ENCODE measurements at regions not wholly inside any gene's neighbourhood (a gene's known extent, or its start where the extent isn't known, plus 50 kb on each side); places are given as distances from the start of the nearest gene placed in this dataset.
"Not testable (repeated sequence)": the region's sequence is repeated elsewhere in the genome, so short reads cannot be mapped to it uniquely, and the experiment has no call there.

DNA sequence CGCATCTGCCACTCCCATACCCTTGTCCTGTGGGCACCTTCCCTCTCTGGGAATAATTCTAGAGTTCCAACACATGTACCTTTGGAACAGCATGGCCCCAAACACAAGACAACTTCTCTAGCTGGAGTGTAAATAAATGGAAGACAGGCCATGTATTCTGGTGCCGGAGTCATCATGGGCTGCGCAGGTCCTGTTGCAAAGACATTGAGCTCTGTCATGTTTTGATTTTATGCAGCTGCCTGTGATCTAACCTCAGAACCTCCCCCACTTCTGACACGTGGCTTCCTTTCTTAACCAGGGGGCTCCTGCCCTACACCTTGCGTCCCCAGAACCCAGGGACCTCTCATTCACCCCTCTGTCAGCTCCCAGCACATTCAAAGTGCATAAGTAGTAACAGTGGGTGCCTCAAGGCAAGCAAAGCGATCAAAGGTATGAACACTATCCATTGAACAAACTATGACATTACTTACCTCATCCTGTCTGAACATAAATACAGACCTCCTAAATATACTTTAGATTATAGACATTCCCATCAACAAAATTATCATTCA is 219.9 kb downstream of the FGFR2 start:
- Histone ChIP-seq H3K79me1 (ENCODE audit: low read length) (no peaks in the 10 kb centered on the region), H3K9ac (ENCODE audit: low read length) (no peak overlapping the region), H2BK5ac (ENCODE audit: low read depth, low read length, poor library complexity) (no peak overlapping the region), H2BK12ac (ENCODE audit: low read length) (no peak overlapping the region), H3K27ac (ENCODE audit: low read depth, low read length) (no peak overlapping the region), H3K79me2 (ENCODE audit: control insufficient read depth, insufficient read depth, low read length, poor library complexity) (no peaks in the 10 kb centered on the region), H2BK120ac (ENCODE audit: insufficient read depth, low read length, poor library complexity) (no peak overlapping the region), H2AFZ (ENCODE audit: insufficient read depth, low read length, poor library complexity) (no peak overlapping the region), H3K23ac (ENCODE audit: low read length) (no peak overlapping the region), H4K12ac (ENCODE audit: low read depth, low read length) (no peak overlapping the region), H3K4me3 (ENCODE audit: low read depth, low read length) (no peak overlapping the region), H3K36me3 (ENCODE audit: control insufficient read depth in 1 of 2, insufficient read depth in 2 of 2, low read length in 2 of 2) (no peaks in the 10 kb centered on the region), H2AK5ac (ENCODE audit: low read length) (no peak overlapping the region), H3K4me1 (ENCODE audit: control insufficient read depth in 1 of 2, insufficient read depth in 2 of 2, low read length in 2 of 2) (no peaks in the 10 kb centered on the region), H4K8ac (ENCODE audit: low read depth, low read length) (no peak overlapping the region), H3K9me3 (ENCODE audit: insufficient read depth, low read depth, low read length) (no peaks in the 10 kb centered on the region), H3K14ac (ENCODE audit: low read length) (no peak overlapping the region), H3K4ac (ENCODE audit: low read depth, low read length) (no peak overlapping the region), H3K18ac (ENCODE audit: low read length) (no peak overlapping the region), H4K91ac (ENCODE audit: low read depth, low read length) (no peak overlapping the region), H3K27me3 (ENCODE audit: insufficient read depth, low read length) (no peaks in the 10 kb centered on the region), H3K4me2 (ENCODE audit: low read length) (no peak overlapping the region)
- DNase-seq: no peak
- WGBS (ENCODE audit: extremely low coverage, insufficient coverage, insufficient read length): no CpG with 5 or more reads among the region's 6 CpGs

DNA sequence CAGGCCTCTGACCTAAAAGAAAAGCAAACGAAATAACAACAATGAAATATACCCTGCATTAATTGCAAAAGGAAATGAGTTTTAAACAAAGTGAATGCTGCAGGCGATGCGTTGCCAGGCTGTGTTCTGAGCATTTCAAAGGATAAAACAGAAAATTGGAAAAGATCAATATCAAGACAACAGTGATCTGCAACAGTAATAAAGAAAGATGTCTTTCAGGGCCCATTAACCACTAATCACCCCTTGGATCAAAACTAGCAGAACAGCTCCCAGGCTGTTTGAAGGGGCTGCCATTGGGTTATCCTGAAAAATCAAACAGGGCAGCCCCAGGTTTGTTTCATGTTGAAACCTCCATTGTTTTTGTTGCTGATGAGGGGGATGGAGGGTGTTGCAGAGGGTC is 219.2 kb downstream of the FGFR2 start:
- Histone ChIP-seq H3K4me3 (ENCODE audit: low read depth, low read length) (no peak overlapping the region), H2AFZ (ENCODE audit: insufficient read depth, low read length, poor library complexity) (no peak overlapping the region), H3K4me1 (ENCODE audit: control insufficient read depth in 1 of 2, insufficient read depth in 2 of 2, low read length in 2 of 2) (no peaks in the 10 kb centered on the region), H3K14ac (ENCODE audit: low read length) (no peak overlapping the region), H3K18ac (ENCODE audit: low read length) (no peak overlapping the region), H3K27ac (ENCODE audit: low read depth, low read length) (no peak overlapping the region), H2BK12ac (ENCODE audit: low read length) (no peak overlapping the region), H3K23ac (ENCODE audit: low read length) (no peak overlapping the region), H3K36me3 (ENCODE audit: control insufficient read depth in 1 of 2, insufficient read depth in 2 of 2, low read length in 2 of 2) (no peaks in the 10 kb centered on the region), H3K9me3 (ENCODE audit: insufficient read depth, low read depth, low read length) (no peaks in the 10 kb centered on the region), H3K79me2 (ENCODE audit: control insufficient read depth, insufficient read depth, low read length, poor library complexity) (peaks cover 3% of the 10 kb centered on the region), H4K12ac (ENCODE audit: low read depth, low read length) (no peak overlapping the region), H4K8ac (ENCODE audit: low read depth, low read length) (no peak overlapping the region), H2BK120ac (ENCODE audit: insufficient read depth, low read length, poor library complexity) (no peak overlapping the region), H3K79me1 (ENCODE audit: low read length) (no peaks in the 10 kb centered on the region), H2AK5ac (ENCODE audit: low read length) (no peak overlapping the region), H2BK5ac (ENCODE audit: low read depth, low read length, poor library complexity) (no peak overlapping the region), H3K4ac (ENCODE audit: low read depth, low read length) (no peak overlapping the region), H3K27me3 (ENCODE audit: insufficient read depth, low read length) (no peaks in the 10 kb centered on the region), H3K9ac (ENCODE audit: low read length) (no peak overlapping the region), H4K91ac (ENCODE audit: low read depth, low read length) (no peak overlapping the region), H3K4me2 (ENCODE audit: low read length) (no peak overlapping the region)
- no peak for DNase-seq
- no CpG with 5 or more reads among the region's 3 CpGs for WGBS (ENCODE audit: extremely low coverage, insufficient coverage, insufficient read length)

- Histone ChIP-seq H3K4me1 (ENCODE audit: control insufficient read depth in 1 of 2, insufficient read depth in 2 of 2, low read length in 2 of 2) (no peaks in the 10 kb centered on the region), H4K8ac (ENCODE audit: low read depth, low read length) (no peak overlapping the region), H3K79me1 (ENCODE audit: low read length) (no peaks in the 10 kb centered on the region), H4K91ac (ENCODE audit: low read depth, low read length) (no peak overlapping the region), H3K27me3 (ENCODE audit: insufficient read depth, low read length) (no peaks in the 10 kb centered on the region), H3K4ac (ENCODE audit: low read depth, low read length) (no peak overlapping the region), H3K36me3 (ENCODE audit: control insufficient read depth in 1 of 2, insufficient read depth in 2 of 2, low read length in 2 of 2) (no peaks in the 10 kb centered on the region), H2AFZ (ENCODE audit: insufficient read depth, low read length, poor library complexity) (no peak overlapping the region), H2BK120ac (ENCODE audit: insufficient read depth, low read length, poor library complexity) (no peak overlapping the region), H3K4me3 (ENCODE audit: low read depth, low read length) (no peak overlapping the region), H3K27ac (ENCODE audit: low read depth, low read length) (no peak overlapping the region), H3K23ac (ENCODE audit: low read length) (no peak overlapping the region), H2AK5ac (ENCODE audit: low read length) (no peak overlapping the region), H3K14ac (ENCODE audit: low read length) (no peak overlapping the region), H2BK5ac (ENCODE audit: low read depth, low read length, poor library complexity) (no peak overlapping the region), H3K4me2 (ENCODE audit: low read length) (no peak overlapping the region), H3K18ac (ENCODE audit: low read length) (no peak overlapping the region), H3K79me2 (ENCODE audit: control insufficient read depth, insufficient read depth, low read length, poor library complexity) (peaks cover 3% of the 10 kb centered on the region), H3K9me3 (ENCODE audit: insufficient read depth, low read depth, low read length) (no peaks in the 10 kb centered on the region), H3K9ac (ENCODE audit: low read length) (no peak overlapping the region), H4K12ac (ENCODE audit: low read depth, low read length) (no peak overlapping the region), H2BK12ac (ENCODE audit: low read length) (no peak overlapping the region)
- WGBS (ENCODE audit: extremely low coverage, insufficient coverage, insufficient read length): no CpG with 5 or more reads among the region's 3 CpGs
- no peak for DNase-seq
Observed at GRCh38 chr10:121380211-121380610, 218.0 kb downstream of the FGFR2 start.

DNA sequence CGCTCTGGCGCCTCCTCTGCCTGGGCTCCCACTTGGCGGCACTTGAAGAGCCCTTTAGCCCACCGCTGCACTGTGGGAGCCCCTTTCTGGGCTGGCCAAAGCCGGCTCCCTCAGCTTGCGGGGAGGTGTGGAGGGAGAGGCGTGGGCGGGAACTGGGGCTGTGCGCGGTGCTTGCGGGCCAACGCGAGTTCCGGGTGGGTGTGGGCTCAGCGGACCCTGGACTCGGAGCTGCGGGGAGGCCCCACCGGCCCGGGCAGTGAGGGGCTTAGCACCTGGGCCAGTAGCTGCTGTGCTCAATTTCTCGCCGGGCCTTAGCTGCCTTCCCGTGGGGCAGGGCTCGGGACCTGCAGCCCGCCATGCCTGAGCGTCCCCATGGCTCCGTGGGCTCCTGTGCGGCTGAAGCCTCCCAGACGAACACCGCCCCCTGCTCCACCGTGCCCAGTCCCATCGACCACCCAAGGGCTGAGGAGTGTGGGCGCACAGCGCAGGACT is 216.2 kb downstream of the FGFR2 start:
- not testable (repeated sequence) for H3K79me2 ChIP-seq (ENCODE audit: control insufficient read depth, insufficient read depth, low read length, poor library complexity); H2AK5ac ChIP-seq (ENCODE audit: low read length); H3K79me1 ChIP-seq (ENCODE audit: low read length); H3K36me3 ChIP-seq (ENCODE audit: control insufficient read depth in 1 of 2, insufficient read depth in 2 of 2, low read length in 2 of 2); H3K4me1 ChIP-seq (ENCODE audit: control insufficient read depth in 1 of 2, insufficient read depth in 2 of 2, low read length in 2 of 2); H3K4me3 ChIP-seq (ENCODE audit: low read depth, low read length); H4K91ac ChIP-seq (ENCODE audit: low read depth, low read length); H2BK5ac ChIP-seq (ENCODE audit: low read depth, low read length, poor library complexity); H3K9me3 ChIP-seq (ENCODE audit: insufficient read depth, low read depth, low read length); H3K27ac ChIP-seq (ENCODE audit: low read depth, low read length); H4K12ac ChIP-seq (ENCODE audit: low read depth, low read length); H3K4ac ChIP-seq (ENCODE audit: low read depth, low read length); H2BK12ac ChIP-seq (ENCODE audit: low read length); DNase-seq; H3K14ac ChIP-seq (ENCODE audit: low read length); H3K27me3 ChIP-seq (ENCODE audit: insufficient read depth, low read length); H3K23ac ChIP-seq (ENCODE audit: low read length); H3K4me2 ChIP-seq (ENCODE audit: low read length); H3K18ac ChIP-seq (ENCODE audit: low read length); H2BK120ac ChIP-seq (ENCODE audit: insufficient read depth, low read length, poor library complexity); H4K8ac ChIP-seq (ENCODE audit: low read depth, low read length); H2AFZ ChIP-seq (ENCODE audit: insufficient read depth, low read length, poor library complexity); H3K9ac ChIP-seq (ENCODE audit: low read length)
- no CpG with 5 or more reads among the region's 33 CpGs for WGBS (ENCODE audit: extremely low coverage, insufficient coverage, insufficient read length)

Data from trophoblast cell (in vitro differentiated cells and primary cell).